Colonic mucosa (tissue), 4 donors: ENCODE measurements at regions not wholly inside any gene's neighbourhood (a gene's known extent, or its start where the extent isn't known, plus 50 kb on each side); places are given as distances from the start of the nearest gene placed in this dataset.

Experiments used
- DNase-seq: peaks from one replicate; pipeline ENCODE4 v3.0.0-alpha.2; 2020
- H3K27ac ChIP-seq: fragments of 200-600 bp; one replicate; pipeline ENCODE4 v1.8.0; 2021
- H3K27me3 ChIP-seq: fragments of 200-600 bp; one replicate; pipeline ENCODE4 v1.8.0; 2021
- H3K36me3 ChIP-seq: fragments of 200-600 bp; one replicate; pipeline ENCODE4 v1.8.0; 2021
- H3K4me1 ChIP-seq: fragments of 200-600 bp; one replicate; pipeline ENCODE4 v1.8.0; 2021; ENCODE audit warnings: mild to moderate bottlenecking
- H3K4me3 ChIP-seq: fragments of 200-600 bp; one replicate; pipeline ENCODE4 v1.8.0; 2021
- H3K9ac ChIP-seq, 2 donors: one replicate each; pipeline ENCODE4 v1.7.0; 2013; ENCODE audit warnings: control low read depth in 2 of 2, low read depth in 2 of 2, low read length in 2 of 2
- H3K9me3 ChIP-seq: fragments of 200-600 bp; one replicate; pipeline ENCODE4 v1.8.0; 2021
- intact Hi-C: fragments of 100-400 bp; cut with DNase I; formaldehyde crosslinking; loops from one replicate; pipeline ENCODE4 v1.14.1; 2022
- TF ChIP-seq, protein P1 (sequence below): fragments of 200-600 bp; IDR thresholded peaks from one replicate; pipeline ENCODE4 v1.8.0; 2022; ENCODE audit warnings: antibody characterized with exemption, mild to moderate bottlenecking
- donor health status: healthy.
- donor health status: DM: no; HTN: no; CAD: no.
- donor health status: DM: no; HTN: no; CAD: no.

- H3K27me3 ChIP-seq, result no peaks in the 10 kb centered on the region
- intact Hi-C loops, result no loop called here
- H3K36me3 ChIP-seq, result no peaks in the 10 kb centered on the region
- H3K4me3 ChIP-seq, result no peak overlapping the region
- no peak overlapping the region for H3K9ac ChIP-seq
- H3K27ac ChIP-seq, result no peak overlapping the region
- TF ChIP-seq, protein P1, sequence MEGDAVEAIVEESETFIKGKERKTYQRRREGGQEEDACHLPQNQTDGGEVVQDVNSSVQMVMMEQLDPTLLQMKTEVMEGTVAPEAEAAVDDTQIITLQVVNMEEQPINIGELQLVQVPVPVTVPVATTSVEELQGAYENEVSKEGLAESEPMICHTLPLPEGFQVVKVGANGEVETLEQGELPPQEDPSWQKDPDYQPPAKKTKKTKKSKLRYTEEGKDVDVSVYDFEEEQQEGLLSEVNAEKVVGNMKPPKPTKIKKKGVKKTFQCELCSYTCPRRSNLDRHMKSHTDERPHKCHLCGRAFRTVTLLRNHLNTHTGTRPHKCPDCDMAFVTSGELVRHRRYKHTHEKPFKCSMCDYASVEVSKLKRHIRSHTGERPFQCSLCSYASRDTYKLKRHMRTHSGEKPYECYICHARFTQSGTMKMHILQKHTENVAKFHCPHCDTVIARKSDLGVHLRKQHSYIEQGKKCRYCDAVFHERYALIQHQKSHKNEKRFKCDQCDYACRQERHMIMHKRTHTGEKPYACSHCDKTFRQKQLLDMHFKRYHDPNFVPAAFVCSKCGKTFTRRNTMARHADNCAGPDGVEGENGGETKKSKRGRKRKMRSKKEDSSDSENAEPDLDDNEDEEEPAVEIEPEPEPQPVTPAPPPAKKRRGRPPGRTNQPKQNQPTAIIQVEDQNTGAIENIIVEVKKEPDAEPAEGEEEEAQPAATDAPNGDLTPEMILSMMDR, result no peak
- no peaks in the 10 kb centered on the region for H3K9me3 ChIP-seq
- DNase-seq, result no peak
- H3K4me1 ChIP-seq, result no peaks in the 10 kb centered on the region
Observed at GRCh38 chr9:22855980-22856379, 409.4 kb downstream of the DMRTA1 start.

- no peaks in the 10 kb centered on the region for H3K9me3 ChIP-seq
- no peaks in the 10 kb centered on the region for H3K4me1 ChIP-seq
- no peak for DNase-seq
- no peaks in the 10 kb centered on the region for H3K36me3 ChIP-seq
- no peak overlapping the region for H3K4me3 ChIP-seq
- intact Hi-C loops, result no loop called here
- H3K27me3 ChIP-seq, result no peaks in the 10 kb centered on the region
- TF ChIP-seq, protein P1, result no peak
- no peak overlapping the region for H3K27ac ChIP-seq
- H3K9ac ChIP-seq, result no peak overlapping the region
Observed at GRCh38 chr9:22857316-22857715, 410.7 kb downstream of the DMRTA1 start.

- Histone ChIP-seq H3K27me3 (no peaks in the 10 kb centered on the region), H3K4me1 (no peaks in the 10 kb centered on the region), H3K27ac (no peak overlapping the region), H3K9ac (no peak overlapping the region), H3K36me3 (no peaks in the 10 kb centered on the region), H3K9me3 (no peaks in the 10 kb centered on the region), H3K4me3 (no peak overlapping the region)
- TF ChIP-seq, protein P1, result no peak
- no peak for DNase-seq
- intact Hi-C loops, result no loop called here
Observed at GRCh38 chr9:22863106-22863505, 416.5 kb downstream of the DMRTA1 start.

DNA sequence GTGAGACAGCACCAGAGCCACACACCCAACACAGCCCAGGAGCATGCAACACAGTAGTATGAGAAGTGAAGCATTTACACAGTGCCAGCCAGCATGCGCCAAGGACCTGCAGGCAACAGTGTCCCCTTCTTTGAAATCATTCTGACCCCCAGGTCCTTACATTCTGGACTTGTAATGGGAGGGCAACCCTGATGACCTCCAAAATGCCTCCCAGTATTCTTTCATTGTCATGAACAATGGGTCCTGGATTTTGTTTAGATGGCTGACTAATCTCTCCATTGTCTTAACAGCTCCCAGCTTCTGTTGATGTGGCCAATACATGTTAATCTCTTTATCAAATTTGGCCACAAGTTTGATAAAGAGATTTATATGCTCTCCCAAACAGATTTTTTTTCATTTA, 417.1 kb downstream of the DMRTA1 start:
- Histone ChIP-seq H3K27ac (no peak overlapping the region), H3K9me3 (no peaks in the 10 kb centered on the region), H3K36me3 (no peaks in the 10 kb centered on the region), H3K9ac (no peak overlapping the region), H3K27me3 (no peaks in the 10 kb centered on the region), H3K4me1 (no peaks in the 10 kb centered on the region), H3K4me3 (no peak overlapping the region)
- intact Hi-C loops, result no loop called here
- DNase-seq, result no peak
- TF ChIP-seq, protein P1, result no peak

DNA sequence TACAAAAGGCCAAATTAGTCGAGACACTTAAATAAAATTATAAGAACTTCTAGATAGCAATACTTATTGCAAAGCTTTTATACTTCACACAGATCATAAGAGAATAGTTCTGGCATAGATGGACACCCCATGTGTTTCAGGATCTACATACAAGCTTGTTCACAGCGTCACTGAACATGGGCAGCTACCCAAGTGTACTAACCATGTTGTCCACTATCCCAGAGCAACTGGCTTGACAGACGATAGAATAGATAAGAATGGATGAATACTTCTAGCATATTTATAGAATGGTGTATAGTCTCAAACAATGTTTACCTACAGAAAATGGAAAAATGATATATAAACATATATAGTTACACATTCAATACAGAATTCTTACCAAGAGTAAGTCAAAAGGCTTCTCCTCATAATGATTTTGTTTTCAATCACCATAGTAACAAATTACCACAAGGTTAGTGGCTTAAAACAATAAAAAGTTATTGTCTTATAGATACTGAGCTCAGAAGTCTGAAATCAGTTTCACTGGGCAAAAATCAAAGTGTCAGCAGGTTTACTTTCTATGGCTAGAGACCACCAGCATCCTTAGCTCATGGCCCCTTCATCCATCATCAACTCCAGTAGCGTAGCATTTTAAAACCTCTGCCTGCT, 446.7 kb downstream of the DMRTA1 start:
- intact Hi-C loops, result no loop called here
- Histone ChIP-seq H3K27ac (no peak overlapping the region), H3K4me3 (no peak overlapping the region), H3K36me3 (no peaks in the 10 kb centered on the region), H3K9me3 (no peaks in the 10 kb centered on the region), H3K27me3 (no peaks in the 10 kb centered on the region), H3K4me1 (no peaks in the 10 kb centered on the region), H3K9ac (no peak overlapping the region)
- no peak for DNase-seq
- TF ChIP-seq, protein P1, result no peak
